Keratinocyte (primary cell): ENCODE measurements at regions not wholly inside any gene's neighbourhood (a gene's known extent, or its start where the extent isn't known, plus 50 kb on each side); places are given as distances from the start of the nearest gene placed in this dataset.

Experiments
- DNase-seq: peaks from one replicate; pipeline ENCODE4 v3.0.0-alpha.2; 2011; ENCODE audit warnings: low read depth, missing footprints, low spot score
- FAIRE-seq: peaks from 2 replicates; lab custom pipeline; 2011; peaks lifted over from hg19 to GRCh38; lab: Jason Lieb, UNC
- H2AFZ ChIP-seq: 2 replicates; pipeline ENCODE4 v1.6.0; 2012; ENCODE audit warnings: low read length, control low read depth, inconsistent platforms; ENCODE audit not compliant: control insufficient read depth
- H3K27ac ChIP-seq: 2 replicates; pipeline ENCODE4 v1.5.1; 2011; ENCODE audit warnings: low read length; ENCODE audit not compliant: control insufficient read depth, insufficient read depth
- H3K27me3 ChIP-seq: 3 replicates; pipeline ENCODE4 v1.6.0; 2011; ENCODE audit warnings: low read length; ENCODE audit not compliant: control insufficient read depth, insufficient read depth; ENCODE audit errors: extremely low read depth
- H3K36me3 ChIP-seq, 2 experiments: 2 replicates in 1 of 2; 3 replicates in 1 of 2; pipeline ENCODE4 v1.5.1; 2011; ENCODE audit warnings: low read length in 2 of 2, mild to moderate bottlenecking in 1 of 2; ENCODE audit not compliant: control insufficient read depth in 2 of 2, insufficient read depth in 2 of 2; ENCODE audit errors: extremely low read depth in 1 of 2
- H3K4me1 ChIP-seq: 3 replicates; pipeline ENCODE4 v1.5.1; 2011; ENCODE audit warnings: low read length; ENCODE audit not compliant: control insufficient read depth, insufficient read depth; ENCODE audit errors: extremely low read depth
- H3K4me2 ChIP-seq: 3 replicates; pipeline ENCODE4 v1.6.0; 2011; ENCODE audit warnings: low read depth, low read length; ENCODE audit not compliant: control insufficient read depth, insufficient read depth; ENCODE audit errors: extremely low read depth
- H3K4me3 ChIP-seq, 3 experiments: fragments of 200-600 bp in 1 of 3; sonication (generic) in 1 of 3; 2 replicates in 2 of 3; 3 replicates in 1 of 3; pipeline ENCODE4 v1.5.1; 2011 to 2016; ENCODE audit warnings: low read length in 3 of 3, mild to moderate bottlenecking in 3 of 3, control low read depth in 2 of 3, inconsistent platforms in 1 of 3, low read depth in 1 of 3, mixed read lengths in 1 of 3, mixed run types in 1 of 3, moderate library complexity in 1 of 3; ENCODE audit not compliant: control insufficient read depth in 2 of 3, insufficient read depth in 2 of 3; ENCODE audit errors: extremely low read depth in 1 of 3
- H3K79me2 ChIP-seq: 2 replicates; pipeline ENCODE4 v1.6.0; 2012; ENCODE audit warnings: low read length; ENCODE audit not compliant: control insufficient read depth, insufficient read depth
- H3K9ac ChIP-seq: 3 replicates; pipeline ENCODE4 v1.6.0; 2011; ENCODE audit warnings: low read length; ENCODE audit not compliant: control insufficient read depth, insufficient read depth; ENCODE audit errors: extremely low read depth
- H3K9me1 ChIP-seq: 3 replicates; pipeline ENCODE4 v1.6.0; 2011; ENCODE audit warnings: low read length; ENCODE audit not compliant: control insufficient read depth, insufficient read depth; ENCODE audit errors: extremely low read depth
- H3K9me3 ChIP-seq: 2 replicates; pipeline ENCODE4 v1.5.1; 2012; ENCODE audit warnings: low read depth, low read length; ENCODE audit not compliant: control insufficient read depth
- H4K20me1 ChIP-seq: 3 replicates; pipeline ENCODE4 v1.6.0; 2011; ENCODE audit warnings: low read length; ENCODE audit not compliant: control insufficient read depth, insufficient read depth; ENCODE audit errors: extremely low read depth
- CTCF ChIP-seq, 3 experiments: IDR thresholded peaks in 1 of 3; conservative IDR thresholded peaks in 1 of 3; optimal IDR thresholded peaks in 1 of 3; 2 replicates in 2 of 3; 3 replicates in 1 of 3; pipeline versions ENCODE3 to v1.5.1; 2011; ENCODE audit warnings: low read length in 3 of 3, mild to moderate bottlenecking in 3 of 3, moderate library complexity in 2 of 3, control low read depth in 1 of 3, inconsistent platforms in 1 of 3; ENCODE audit not compliant: insufficient read depth in 2 of 3; ENCODE audit errors: extremely low read depth in 1 of 3
- EZH2 ChIP-seq: IDR thresholded peaks from one replicate; pipeline ENCODE4 v1.6.1; 2012; ENCODE audit warnings: inconsistent platforms, mild to moderate bottlenecking, low read length, moderate library complexity
- dilution Hi-C: fragments of 300-500 bp; cut with MboI; formaldehyde crosslinking; loops from one replicate; pipeline ENCODE4 v1.7.0; 2020; ENCODE audit warnings: low sequenced_read_pairs; ENCODE audit not compliant: extremely low pct_ligation_motif_present

GRCh38 chr1:233730380-233730779 lies 116.5 kb downstream of the KCNK1 start:
- Histone ChIP-seq H3K27me3 (peaks cover 4% of the 10 kb centered on the region), H3K9me3 (no peaks in the 10 kb centered on the region), H3K9me1 (no peaks in the 10 kb centered on the region), H3K27ac (no peak overlapping the region), H3K4me2 (no peak overlapping the region), H3K4me3 (no peak overlapping the region), H3K36me3 (no peaks in the 10 kb centered on the region), H3K9ac (no peak overlapping the region), H4K20me1 (no peaks in the 10 kb centered on the region), H3K79me2 (no peaks in the 10 kb centered on the region), H2AFZ (no peak overlapping the region), H3K4me1 (no peaks in the 10 kb centered on the region)
- dilution Hi-C loops: no loop called here
- DNase-seq (no peak), FAIRE-seq (no peak)
- no peak for TF ChIP-seq CTCF (optimal IDR thresholded peaks at IDR 0.05 in 1 of 3, IDR thresholded peaks at IDR 0.05 in 1 of 3, conservative IDR thresholded peaks at IDR 0.05 in 1 of 3; ENCODE audit: extremely low read depth in 1 of 3, insufficient read depth in 2 of 3, low read length in 3 of 3)
- TF ChIP-seq EZH2: no peak

GRCh38 chr1:233730809-233731208 lies 116.9 kb downstream of the KCNK1 start:
- no peak overlapping the region for H3K4me2 ChIP-seq
- no peak overlapping the region for H2AFZ ChIP-seq
- no peak overlapping the region for H3K27ac ChIP-seq
- no peak for FAIRE-seq
- H3K27me3 ChIP-seq: peaks cover 4% of the 10 kb centered on the region
- no peaks in the 10 kb centered on the region for H3K36me3 ChIP-seq
- no peaks in the 10 kb centered on the region for H3K9me1 ChIP-seq
- H3K9me3 ChIP-seq: no peaks in the 10 kb centered on the region
- dilution Hi-C loops: no loop called here
- TF ChIP-seq EZH2 (no peak), CTCF (optimal IDR thresholded peaks at IDR 0.05 in 1 of 3, IDR thresholded peaks at IDR 0.05 in 1 of 3, conservative IDR thresholded peaks at IDR 0.05 in 1 of 3; ENCODE audit: extremely low read depth in 1 of 3, insufficient read depth in 2 of 3, low read length in 3 of 3) (peak in 2 of 3 experiments; percentile 21 to 40)
- no peak overlapping the region for H3K9ac ChIP-seq
- H3K4me3 ChIP-seq: no peak overlapping the region
- no peaks in the 10 kb centered on the region for H3K79me2 ChIP-seq
- no peaks in the 10 kb centered on the region for H3K4me1 ChIP-seq
- DNase-seq: no peak
- H4K20me1 ChIP-seq: no peaks in the 10 kb centered on the region
